ENCODE measurements at regions not wholly inside any gene's neighbourhood (a gene's known extent, or its start where the extent isn't known, plus 50 kb on each side); places are given as distances from the start of the nearest gene placed in this dataset.

GRCh38 chr6:166725571-166725970 lies 98.5 kb upstream of the RPS6KA2 start:
- FAIRE-seq = no peak
- CTCF ChIA-PET = interaction anchor here (1.2 kb wide), 1 partner anchor 18 kb away, joined by 3 read pairs; no protein-coding TSS in a partner anchor
- no peaks in the 10 kb centered on the region for H3K9me1 ChIP-seq (replicated peaks; ENCODE audit: control insufficient read depth, extremely low read depth, insufficient read depth, low read length)
- H3K79me2 ChIP-seq (ENCODE audit: control insufficient read depth, insufficient read depth, low read length) = no peaks in the 10 kb centered on the region
- dilution Hi-C loops (cut with MboI; ENCODE audit: extremely low pct_ligation_motif_present, low sequenced_read_pairs) (no loop called here), intact Hi-C loops (cut with micrococcal nuclease) (no loop called here)
- TF ChIP-seq GATA2 (IDR thresholded peaks at IDR 0.05; ENCODE audit: insufficient read depth, insufficient read length, low read depth, low read length) (no peak), JUN (IDR thresholded peaks at IDR 0.05; ENCODE audit: borderline replicate concordance, insufficient read depth, insufficient read length, low read depth) (no peak), FOS (IDR thresholded peaks at IDR 0.05; ENCODE audit: borderline replicate concordance, insufficient read depth, low read length) (no peak), CTCF (IDR thresholded peaks at IDR 0.05; ENCODE audit: extremely low read depth in 1 of 2, insufficient read depth in 1 of 2, low read depth in 1 of 2, low read length in 2 of 2) (no peak), POLR2AphosphoS5 (IDR thresholded peaks at IDR 0.05; ENCODE audit: insufficient read depth, low read depth, low read length) (no peak), EZH2 (IDR thresholded peaks at IDR 0.05; ENCODE audit: borderline replicate concordance, low read depth, low read length, severe bottlenecking) (no peak), POLR2A (IDR thresholded peaks at IDR 0.05; ENCODE audit: low read depth, low read length) (no peak), MYC (IDR thresholded peaks at IDR 0.05; ENCODE audit: low read depth, low read length) (no peak), MAX (IDR thresholded peaks at IDR 0.05; ENCODE audit: insufficient read depth, insufficient read length) (no peak)
- POLR2A ChIA-PET = no interaction called here
- H3K4me2 ChIP-seq (ENCODE audit: insufficient read depth, low read length) = no peak overlapping the region
- no peaks in the 10 kb centered on the region for H4K20me1 ChIP-seq (replicated peaks; ENCODE audit: control insufficient read depth, extremely low read depth, insufficient read depth, low read length)
- no peak for DNase-seq (ENCODE audit: low read depth, low spot score)
- no peak overlapping the region for H3K4me3 ChIP-seq (replicated peaks in 1 of 3; ENCODE audit: insufficient read depth in 1 of 3, low read depth in 1 of 3, low read length in 3 of 3)
- no peak overlapping the region for H3K9ac ChIP-seq (replicated peaks; ENCODE audit: extremely low read depth, insufficient read depth, low read length)
- H3K9me3 ChIP-seq (replicated peaks; ENCODE audit: control insufficient read depth, insufficient read depth, low read length) = no peaks in the 10 kb centered on the region
- no peak overlapping the region for H3K27ac ChIP-seq (ENCODE audit: insufficient read depth, low read depth, low read length)
- BruUV-seq (replicated peaks) = no TSS peak
- H3K36me3 ChIP-seq (ENCODE audit: control insufficient read depth in 2 of 2, extremely low read depth in 1 of 2, insufficient read depth in 2 of 2, low read length in 2 of 2) = no peaks in the 10 kb centered on the region
- H3K27me3 ChIP-seq (ENCODE audit: control insufficient read depth in 2 of 2, insufficient read depth in 2 of 2, low read length in 2 of 2) = no peaks in the 10 kb centered on the region
- no peak overlapping the region for H2AFZ ChIP-seq (ENCODE audit: low read depth, low read length)
- peaks cover 4% of the 10 kb centered on the region for H3K4me1 ChIP-seq (ENCODE audit: control insufficient read depth, extremely low read depth, insufficient read depth, low read length)

Measured in endothelial cell of umbilical vein (primary cell).